HepG2 (cell line): ENCODE measurements at regions not wholly inside any gene's neighbourhood (a gene's known extent, or its start where the extent isn't known, plus 50 kb on each side); places are given as distances from the start of the nearest gene placed in this dataset.

Experiments used
- ATAC-seq: fragments of 200-7000 bp; cut with Tn5 transposase; 3 replicates; pipeline ENCODE4 v1.9.1; 2020; ENCODE audit warnings: mild to moderate bottlenecking, moderate library complexity
- BruUV-seq: library from RNA; stranded (reverse); fragments of 400-500 nt; replicated peaks from 2 replicates; lab custom pipeline; 2021; lab: Mats Ljungman, UMichigan
- CTCF ChIA-PET: fragments of 300-600 bp; formaldehyde crosslinking; extraction: SDS; loops from one replicate; lab custom pipeline; 2021; ENCODE audit warnings: low total read pairs, inconsistent platforms, low intra/inter-chr PET ratio; lab: Yijun Ruan, JAX
- POLR2A ChIA-PET: fragments of 350-600 bp; sonication (Branson Sonifier 250); formaldehyde crosslinking; loops from one replicate; lab custom pipeline; 2020; ENCODE audit warnings: antibody characterized with exemption, inconsistent platforms; lab: Yijun Ruan, JAX
- DNase-seq: peaks from one replicate; pipeline ENCODE4 v3.0.0-alpha.2; 2015; ENCODE audit warnings: low spot score
- FAIRE-seq: peaks from 3 replicates; lab custom pipeline; 2011; peaks lifted over from hg19 to GRCh38; lab: Jason Lieb, UNC
- H2AFZ ChIP-seq: one replicate; pipeline ENCODE4 v1.6.1; 2011; ENCODE audit warnings: low read length, inconsistent platforms
- H3K27ac ChIP-seq: fragments of 300-600 bp; 3 replicates; pipeline ENCODE4 v1.8.0; 2011; ENCODE audit warnings: mixed run types, mild to moderate bottlenecking, mixed read lengths, low read length, inconsistent platforms; ENCODE audit not compliant: insufficient read depth; ENCODE audit errors: extremely low read length
- H3K27me3 ChIP-seq, 2 experiments: fragments of 200-600 bp in 1 of 2; 2 replicates in 1 of 2; 3 replicates in 1 of 2; pipeline versions ENCODE4 v1.6.0 to v1.8.0; 2011; ENCODE audit warnings: low read length in 2 of 2, mild to moderate bottlenecking in 2 of 2, moderate library complexity in 2 of 2, inconsistent platforms in 1 of 2; ENCODE audit not compliant: insufficient read depth in 2 of 2, control insufficient read depth in 1 of 2
- H3K36me3 ChIP-seq, 2 experiments: fragments of 200-600 bp in 1 of 2; replicated peaks in 1 of 2; 2 replicates in 1 of 2; 3 replicates in 1 of 2; pipeline versions ENCODE4 v1.5.1 to v1.8.0; 2011; ENCODE audit warnings: low read length in 2 of 2, inconsistent platforms in 1 of 2; ENCODE audit not compliant: insufficient read depth in 2 of 2, control insufficient read depth in 1 of 2
- H3K4me1 ChIP-seq: 2 replicates; pipeline ENCODE4 v1.5.1; 2012; ENCODE audit warnings: low read length, inconsistent platforms; ENCODE audit not compliant: insufficient read depth
- H3K4me2 ChIP-seq: 2 replicates; pipeline ENCODE4 v1.6.0; 2011; ENCODE audit warnings: low read depth, low read length, inconsistent platforms
- H3K4me3 ChIP-seq, 3 experiments: fragments of 200-600 bp in 1 of 3; sonication (generic), shearing (Covaris generic) in 1 of 3; replicated peaks in 1 of 3; 2 replicates each; pipeline ENCODE4 v1.5.1; 2011 to 2016; ENCODE audit warnings: low read length in 3 of 3, inconsistent platforms in 2 of 3, low read depth in 2 of 3, mild to moderate bottlenecking in 2 of 3, control low read depth in 1 of 3, mixed read lengths in 1 of 3; ENCODE audit not compliant: insufficient read depth in 1 of 3
- H3K79me2 ChIP-seq: one replicate; pipeline ENCODE4 v1.6.1; 2011; ENCODE audit warnings: low read length, inconsistent platforms; ENCODE audit not compliant: insufficient read depth
- H3K9ac ChIP-seq: 2 replicates; pipeline ENCODE4 v1.6.0; 2011; ENCODE audit warnings: mild to moderate bottlenecking, low read depth, low read length, inconsistent platforms; ENCODE audit not compliant: insufficient read depth
- H3K9me3 ChIP-seq: 2 replicates; pipeline ENCODE4 v1.5.1; 2012; ENCODE audit warnings: mild to moderate bottlenecking, low read length
- H4K20me1 ChIP-seq: 2 replicates; pipeline ENCODE4 v1.6.0; 2011; ENCODE audit warnings: inconsistent platforms, mild to moderate bottlenecking, low read length, moderate library complexity; ENCODE audit not compliant: insufficient read depth
- AKNA ChIP-seq: sonication (generic); formaldehyde crosslinking; IDR thresholded peaks from 2 replicates; pipeline ENCODE4 v1.4.0; 2020; ENCODE audit warnings: missing genetic modification reagents, borderline replicate concordance
- CEBPZ ChIP-seq: IDR thresholded peaks from 2 replicates; pipeline ENCODE4 v1.6.1; 2012; ENCODE audit warnings: low read length, improper control_type of control experiment
- CENPBD1 ChIP-seq: sonication (generic); formaldehyde crosslinking; IDR thresholded peaks from 2 replicates; pipeline ENCODE4 v1.8.0; 2022; ENCODE audit warnings: missing genetic modification reagents, low read depth, mild to moderate bottlenecking, borderline replicate concordance
- HIVEP1 ChIP-seq: sonication (generic); formaldehyde crosslinking; IDR thresholded peaks from 2 replicates; pipeline ENCODE4 v1.4.0; 2020; ENCODE audit warnings: mild to moderate bottlenecking, missing genetic modification reagents
- NFRKB ChIP-seq: fragments of 450-650 bp; IDR thresholded peaks from 2 replicates; pipeline ENCODE4 v1.6.1; 2017
- POGK ChIP-seq: sonication (generic); formaldehyde crosslinking; conservative IDR thresholded peaks from 2 replicates; pipeline ENCODE4 v1.8.0; 2022; ENCODE audit warnings: mild to moderate bottlenecking, moderate library complexity, missing genetic modification reagents
- ZBTB38 ChIP-seq: sonication (generic); formaldehyde crosslinking; IDR thresholded peaks from 2 replicates; pipeline ENCODE4 v1.5.1; 2020; ENCODE audit warnings: mild to moderate bottlenecking, missing genetic modification reagents
- ZFP1 ChIP-seq: IDR thresholded peaks from 2 replicates; pipeline ENCODE4 v1.6.1; 2016
- ZNF687 ChIP-seq: sonication (generic); formaldehyde crosslinking; IDR thresholded peaks from 2 replicates; pipeline ENCODE4 v1.5.1; 2020; ENCODE audit warnings: mild to moderate bottlenecking, missing genetic modification reagents, moderate library complexity
- WGBS: methylation state at CpG from one replicate; pipeline ENCODE4 v1.1.6; 2017; ENCODE audit warnings: low lambda C conversion rate; 5-methylcytosine and 5-hydroxymethylcytosine counted together
- in situ Hi-C: cut with HindIII; loops from 2 replicates; pipeline ENCODE4 v1.10.0; 2017; ENCODE audit warnings: low pct_unique_long_range_greater_than_20kb; ENCODE audit not compliant: extremely low pct_ligation_motif_present
- intact Hi-C: fragments of 100-400 bp; cut with micrococcal nuclease; formaldehyde crosslinking; loops from one replicate; pipeline ENCODE4 v1.10.0; 2022; ENCODE audit not compliant: unreplicated experiment

- Histone ChIP-seq H3K4me1 (peaks cover 45% of the 10 kb centered on the region), H3K36me3 (no peaks in the 10 kb centered on the region), H3K27me3 (peaks cover 6 to 40% of the 10 kb centered on the region in 2 experiments; a peak in 4 of 5 replicates), H3K27ac (no peak overlapping the region), H3K9ac (no peak overlapping the region), H4K20me1 (no peaks in the 10 kb centered on the region), H3K4me3 (no peak overlapping the region), H3K79me2 (no peaks in the 10 kb centered on the region), H2AFZ (no peak overlapping the region), H3K4me2 (no peak overlapping the region), H3K9me3 (no peaks in the 10 kb centered on the region)
- WGBS = 77% methylated on average over 12 of the region's 15 CpGs
- intact Hi-C loops (no loop called here), in situ Hi-C loops (no loop called here)
- no peak for DNase-seq
- peak; percentile 5; the same call in 2 of the 3 replicates for ATAC-seq
- no TSS peak for BruUV-seq
- no peak for FAIRE-seq
- POLR2A ChIA-PET = no interaction called here
- CTCF ChIA-PET = no interaction called here
- TF ChIP-seq HIVEP1 (CRISPR knock-in tag) (no peak), POGK (CRISPR knock-in tag) (0 out of 2 replicates have a peak, but pooled peaks have one; percentile 20), CENPBD1 (CRISPR knock-in tag) (no peak), ZFP1 (CRISPR knock-in tag) (no peak), ZNF687 (CRISPR knock-in tag) (peak; percentile 41; the same call in 1 of the 2 replicates), NFRKB (no peak), AKNA (CRISPR knock-in tag) (no peak), CEBPZ (no peak), ZBTB38 (0 out of 2 replicates have a peak, but pooled peaks have one; percentile 18)
Observed at GRCh38 chr2:242040681-242041080, 171.2 kb downstream of the RTP5 start.
